Left cardiac atrium (tissue), 4 donors: ENCODE measurements at regions not wholly inside any gene's neighbourhood (a gene's known extent, or its start where the extent isn't known, plus 50 kb on each side); places are given as distances from the start of the nearest gene placed in this dataset.
A peak's percentile ranks its signal among the peaks of the same experiment; 100 is the strongest.

ENCODE experiments used
- ATAC-seq, 2 donors: fragments of 200-7000 bp; cut with Tn5 transposase; one replicate each; pipeline ENCODE4 v1.9.1; 2020; ENCODE audit warnings: mild to moderate bottlenecking in 2 of 2, moderate library complexity in 2 of 2
- DNase-seq: peaks from one replicate; pipeline ENCODE4 v3.0.0-alpha.2; 2020
- intact Hi-C, 2 donors: fragments of 100-400 bp; cut with DNase I; formaldehyde crosslinking; loops; one replicate each; pipeline versions ENCODE4 v1.14.1 to v1.15.1; 2022 to 2023
- donor health status: DM: no; HTN: yes; CAD: no.
- donor health status: DM: no; HTN: yes; CAD: no; lungs with severe emphysema.
- donor health status: DM: yes; HTN: yes; CAD: no.
- donor health status: Dilated cardiomyopathy.

DNA sequence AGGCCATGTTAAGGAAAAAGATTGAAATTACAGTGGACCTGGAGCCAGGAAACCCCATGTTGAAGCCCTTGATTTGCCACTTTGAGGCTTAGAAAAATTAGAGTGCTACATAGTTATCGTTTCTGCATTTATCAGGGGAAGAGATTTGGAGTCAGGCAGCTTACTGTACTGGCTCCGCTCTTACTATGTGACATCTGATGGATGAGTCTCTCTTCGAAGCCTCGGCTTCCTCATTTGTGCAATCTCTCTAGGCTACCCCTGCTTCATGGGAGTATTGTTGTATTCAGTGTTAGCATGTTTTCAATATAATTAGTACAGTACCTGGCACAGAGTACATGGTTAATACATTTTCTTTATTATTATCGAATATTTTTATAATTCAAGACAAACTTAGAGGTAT lies 480.4 kb upstream of the USP24 start:
- intact Hi-C loops: no loop called here
- ATAC-seq (peak in 1 of 2 donors; percentile 6), DNase-seq (no peak)

- no peak for DNase-seq
- no peak for ATAC-seq
- intact Hi-C loops: no loop called here
Observed at GRCh38 chr1:55695151-55695550, 480.0 kb upstream of the USP24 start.

DNA sequence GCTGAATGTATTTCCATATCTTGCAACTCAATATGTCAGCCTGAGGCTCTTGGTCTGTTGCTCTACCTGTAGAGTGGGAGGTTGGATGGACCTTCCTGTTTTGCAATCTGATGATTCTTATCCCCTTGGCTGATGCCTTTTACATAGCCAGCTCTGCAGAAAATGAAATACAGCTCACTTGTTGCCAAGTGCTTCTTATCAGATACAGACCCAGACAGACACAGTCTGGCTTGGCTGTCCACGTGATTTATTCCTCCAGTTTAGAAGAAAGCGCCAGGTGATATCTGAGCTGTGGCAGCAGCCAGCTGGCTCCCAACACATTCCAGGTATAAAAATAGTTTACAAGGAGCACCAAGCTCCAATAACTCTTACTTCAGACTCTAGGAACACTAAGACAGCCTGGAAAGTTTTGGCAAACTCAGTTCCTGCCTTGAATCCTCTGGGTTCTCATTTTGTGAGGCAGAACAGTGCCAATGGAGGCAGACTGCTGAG lies 479.2 kb upstream of the USP24 start:
- ATAC-seq: peak; percentile 18 to 79
- intact Hi-C loops: no loop called here

DNA sequence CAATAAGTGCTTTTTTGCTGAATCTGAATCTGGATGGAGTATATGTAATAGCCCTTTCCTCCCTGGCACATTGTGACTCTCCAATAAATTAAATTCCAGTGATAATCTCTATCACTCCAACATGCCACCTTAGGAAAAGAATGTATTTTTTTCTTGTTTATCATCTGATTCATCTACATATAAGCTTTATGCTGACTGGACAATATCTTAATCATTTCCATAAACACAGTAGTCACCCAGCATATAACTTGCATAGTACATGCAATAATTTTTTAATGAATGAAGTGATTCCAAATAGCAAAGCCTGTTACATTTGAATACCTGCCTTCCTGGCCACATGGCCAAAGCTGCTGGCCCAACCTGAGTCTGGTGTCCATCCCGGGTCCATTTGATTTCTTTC lies 477.6 kb upstream of the USP24 start:
- no peak for ATAC-seq
- no peak for DNase-seq
- intact Hi-C loops: no loop called here

More for the DNA sequence above, 479.2 kb upstream of the USP24 start:
- DNase-seq: no peak

DNA sequence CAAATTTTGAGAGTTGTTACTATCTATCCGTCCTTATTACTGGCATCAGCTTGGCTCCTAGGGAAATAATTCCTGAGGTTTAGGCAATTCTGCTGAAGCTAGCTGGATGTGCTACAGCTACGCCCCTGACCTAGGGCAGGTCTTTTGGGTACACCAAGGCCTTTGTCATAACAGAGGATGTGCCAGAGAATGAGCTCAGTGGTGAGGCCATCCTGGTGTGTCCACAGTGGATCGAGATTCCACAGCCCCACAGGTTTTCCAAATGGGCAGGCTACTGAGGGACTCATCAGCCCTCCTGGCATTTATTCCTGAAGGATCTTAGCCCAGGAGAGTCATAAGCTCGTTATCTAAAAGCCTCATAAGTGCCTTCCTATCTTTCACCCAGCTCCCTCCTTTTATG lies 475.2 kb upstream of the USP24 start:
- no peak for DNase-seq
- intact Hi-C loops: no loop called here
- peak in 1 of 2 donors; percentile 33 for ATAC-seq

- ATAC-seq: no peak
- intact Hi-C loops: no loop called here
- DNase-seq: no peak
Observed at GRCh38 chr1:55689800-55690199, 474.6 kb upstream of the USP24 start.

- ATAC-seq (peak in 1 of 2 donors; percentile 58), DNase-seq (peak; percentile 28)
- intact Hi-C loops: no loop called here
Observed at GRCh38 chr1:55685560-55685959, 470.4 kb upstream of the USP24 start.

GRCh38 chr1:55684131-55684650 lies 469.0 kb upstream of the USP24 start:
- intact Hi-C loops: no loop called here

GRCh38 chr1:55682198-55682597 lies 467.0 kb upstream of the USP24 start:
- intact Hi-C loops: no loop called here
- ATAC-seq: no peak
- DNase-seq: no peak

More at GRCh38 chr1:55684131-55684650, 469.0 kb upstream of the USP24 start:
- ATAC-seq: no peak
- DNase-seq: no peak

DNA sequence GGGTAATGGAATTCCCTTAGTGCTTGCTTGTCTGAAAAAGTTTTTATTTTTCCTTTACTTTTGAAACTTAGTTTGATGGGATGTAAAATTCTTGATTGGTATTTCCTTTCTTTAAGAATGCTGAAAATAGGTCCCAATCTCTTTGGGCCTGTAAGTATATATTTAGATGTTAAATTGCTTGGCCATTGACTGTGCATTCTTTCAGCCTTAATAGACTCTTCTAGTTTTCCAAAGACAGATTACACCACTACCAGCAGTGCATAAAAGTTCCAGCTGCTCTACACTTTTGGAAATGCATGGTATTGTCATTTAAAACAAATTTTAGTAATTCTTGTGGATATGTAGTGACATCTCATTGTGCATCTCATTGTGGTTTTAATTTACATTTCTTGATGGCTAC lies 464.8 kb upstream of the USP24 start:
- DNase-seq (no peak), ATAC-seq (no peak)
- intact Hi-C loops: no loop called here

- DNase-seq (no peak), ATAC-seq (no peak)
- intact Hi-C loops: no loop called here
Observed at GRCh38 chr1:55673416-55673815, 458.3 kb upstream of the USP24 start.

GRCh38 chr1:55670331-55671082 lies 455.3 kb upstream of the USP24 start:
- intact Hi-C loops: no loop called here
- no peak for DNase-seq
- ATAC-seq: peak in 1 of 2 donors; percentile 45

DNA sequence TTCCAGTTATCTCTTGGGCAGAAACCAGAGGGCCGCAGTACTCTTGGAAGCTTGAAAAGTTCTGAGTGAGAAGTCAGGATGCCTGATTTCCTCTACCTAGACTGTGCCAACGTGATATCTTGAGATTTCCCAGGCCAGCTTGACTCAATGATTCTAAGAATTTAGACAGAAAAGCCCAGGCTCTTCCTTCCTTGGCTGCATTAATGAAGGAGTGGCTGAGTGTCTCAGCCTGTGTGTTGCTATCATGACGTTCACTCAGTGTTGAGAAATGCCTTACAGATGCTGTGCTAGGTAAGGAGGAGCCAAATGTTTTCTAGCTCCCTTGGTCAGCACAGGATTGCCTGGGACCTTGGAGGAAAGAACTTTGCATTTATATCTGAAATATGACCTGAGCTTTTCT lies 454.1 kb upstream of the USP24 start:
- intact Hi-C loops: no loop called here
- DNase-seq (peak; percentile 33), ATAC-seq (peak; percentile 86 to 98)

GRCh38 chr1:55662875-55663274 lies 447.7 kb upstream of the USP24 start:
- DNase-seq (no peak), ATAC-seq (no peak)
- intact Hi-C loops: no loop called here

- intact Hi-C loops: no loop called here
- DNase-seq (no peak), ATAC-seq (no peak)
Observed at GRCh38 chr1:55658917-55659316, 443.8 kb upstream of the USP24 start.

GRCh38 chr1:55654750-55655149 lies 439.6 kb upstream of the USP24 start:
- ATAC-seq: no peak
- DNase-seq: no peak
- intact Hi-C loops: no loop called here

DNA sequence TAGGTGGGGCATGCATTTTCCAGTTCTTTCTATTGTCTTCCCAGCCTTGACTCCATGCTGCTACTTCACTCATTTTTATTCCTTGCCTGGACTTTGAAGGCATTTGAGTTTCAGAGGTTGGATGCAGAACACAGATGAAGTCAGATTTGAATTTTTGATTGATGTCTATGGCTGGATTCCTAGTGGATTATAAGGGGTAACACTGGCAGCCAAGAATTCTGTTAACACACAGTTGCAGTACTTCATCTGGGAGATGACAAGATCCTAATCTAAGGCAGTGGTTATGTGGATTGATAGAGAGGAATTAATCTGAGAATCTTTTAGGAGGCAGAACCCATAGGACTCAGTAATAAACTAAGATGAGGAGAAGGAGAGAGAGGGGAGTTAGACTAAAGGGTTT lies 439.0 kb upstream of the USP24 start:
- DNase-seq (no peak), ATAC-seq (no peak)
- intact Hi-C loops: no loop called here

DNA sequence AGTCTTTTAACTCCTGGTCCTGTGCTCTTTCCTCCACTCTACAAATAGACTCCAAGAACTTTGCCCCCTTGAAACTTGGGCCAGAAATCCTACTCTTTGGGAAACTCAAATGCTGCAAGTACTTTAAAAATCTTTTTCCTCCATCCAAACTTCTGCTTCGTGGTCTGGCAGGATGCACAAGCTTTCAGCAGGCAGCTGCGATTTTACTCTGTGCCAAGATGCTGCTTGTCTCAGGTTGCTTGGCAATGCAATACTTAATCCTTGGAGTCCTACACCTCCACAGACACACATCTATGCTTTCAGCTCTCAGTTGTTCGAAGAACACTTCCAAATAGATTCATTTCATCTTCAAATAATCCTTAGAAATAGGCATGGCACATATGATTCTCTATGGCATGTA lies 435.3 kb upstream of the USP24 start:
- ATAC-seq (no peak), DNase-seq (no peak)
- intact Hi-C loops: no loop called here

- intact Hi-C loops: no loop called here
- ATAC-seq: no peak
Observed at GRCh38 chr1:55646181-55646580, 431.0 kb upstream of the USP24 start.

GRCh38 chr1:55645270-55645669 lies 430.1 kb upstream of the USP24 start:
- ATAC-seq: no peak
- intact Hi-C loops: no loop called here

More at GRCh38 chr1:55646181-55646580, 431.0 kb upstream of the USP24 start:
- DNase-seq: no peak

DNA sequence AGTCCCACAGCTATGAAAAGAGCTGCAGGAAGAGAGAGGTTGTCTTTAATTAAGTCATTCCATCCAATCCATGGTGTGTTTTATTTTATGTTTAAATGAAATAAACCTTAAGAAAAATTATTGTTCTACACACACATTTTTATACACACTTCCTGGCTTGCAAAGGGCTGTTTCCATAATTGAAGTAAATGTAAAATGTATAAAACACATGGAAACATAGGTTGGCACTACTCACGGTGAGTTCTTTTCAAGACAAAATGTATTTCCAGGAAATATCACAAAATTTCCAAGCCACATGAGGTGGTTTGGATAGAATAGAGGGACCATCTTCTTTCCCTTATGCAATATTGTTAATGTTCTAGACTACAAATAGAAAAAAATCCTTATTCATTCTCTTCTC lies 426.8 kb upstream of the USP24 start:
- DNase-seq (no peak), ATAC-seq (no peak)
- intact Hi-C loops: no loop called here

More at GRCh38 chr1:55645270-55645669, 430.1 kb upstream of the USP24 start:
- no peak for DNase-seq
